ENCODE measurements at regions not wholly inside any gene's neighbourhood (a gene's known extent, or its start where the extent isn't known, plus 50 kb on each side); places are given as distances from the start of the nearest gene placed in this dataset.

DNA sequence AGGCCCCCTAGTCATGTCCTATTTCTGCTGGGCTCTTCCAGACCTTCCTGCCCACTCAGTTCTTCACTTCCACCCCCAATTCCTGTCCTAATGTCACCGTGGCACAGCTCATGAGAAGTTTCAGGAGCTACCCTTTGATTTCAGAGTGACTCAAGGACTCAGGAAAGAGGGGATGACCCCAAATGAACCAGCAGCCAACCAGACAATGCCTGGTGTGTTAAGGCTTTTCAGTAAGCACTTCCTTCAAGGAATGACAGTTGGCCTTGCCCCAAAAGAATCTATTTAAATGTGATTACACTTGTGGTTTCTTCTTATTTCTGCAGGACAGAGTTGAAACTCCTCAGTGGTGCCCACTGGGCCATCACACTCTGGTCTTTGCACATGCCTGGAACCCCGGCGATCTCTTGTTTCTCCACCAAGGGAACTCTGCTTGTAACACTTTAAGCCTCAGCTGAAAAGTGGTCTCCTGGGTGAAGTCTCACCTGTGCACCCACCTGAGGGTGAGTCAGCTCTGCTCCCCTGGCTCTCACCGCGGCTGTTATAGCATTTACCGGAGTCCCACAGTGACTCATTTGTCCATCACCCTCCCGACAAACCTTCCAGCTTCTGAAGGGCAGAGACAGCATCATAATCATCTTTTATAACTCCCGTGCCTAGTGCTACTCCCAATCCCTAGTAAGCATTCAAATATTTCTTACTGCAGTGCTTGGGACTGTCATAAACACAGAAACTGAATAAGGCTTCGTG, 123.0 kb upstream of the SVIL start:
- peak; percentile 73 for DNase-seq (ENCODE audit: low spot score)

DNA sequence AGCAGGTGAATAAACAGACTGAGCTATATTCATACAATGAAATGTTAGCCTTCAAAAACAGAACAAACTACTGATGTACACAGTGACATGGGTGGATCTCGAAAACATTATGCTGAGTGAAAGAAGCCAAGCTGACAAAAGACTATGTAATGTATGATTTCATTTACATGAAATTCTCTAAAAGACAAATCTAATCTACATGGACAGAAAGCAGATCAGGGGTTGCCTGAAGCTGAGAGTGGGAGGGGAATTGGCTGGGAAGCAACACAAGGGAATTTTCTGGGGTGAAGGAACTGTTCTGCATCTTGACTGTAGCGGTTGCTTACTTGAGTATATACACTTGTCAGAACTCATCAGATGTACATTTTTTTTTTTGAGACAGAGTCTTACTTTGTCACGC, 121.7 kb upstream of the SVIL start:
- DNase-seq (ENCODE audit: low spot score): no peak

DNA sequence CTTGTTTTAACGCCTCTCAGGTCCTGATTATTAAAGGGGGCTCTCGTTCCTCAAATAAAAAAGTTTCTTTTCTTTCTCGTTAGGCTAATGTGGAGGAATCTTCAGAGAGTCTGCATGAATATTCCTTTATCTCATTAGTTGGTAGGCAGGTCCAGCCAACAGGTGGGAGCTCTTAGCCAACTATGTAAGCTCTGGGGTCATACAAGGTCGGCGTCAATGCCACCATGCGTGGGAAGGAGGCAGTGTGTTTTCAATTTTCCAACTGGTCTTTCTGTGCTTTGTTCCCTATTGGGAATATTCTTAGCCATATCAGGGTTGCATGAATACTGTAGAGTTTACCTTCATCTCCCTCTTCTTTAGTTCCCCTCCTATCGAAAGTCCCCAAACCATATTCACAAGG, 118.5 kb upstream of the SVIL start:
- DNase-seq (ENCODE audit: low spot score): no peak

DNA sequence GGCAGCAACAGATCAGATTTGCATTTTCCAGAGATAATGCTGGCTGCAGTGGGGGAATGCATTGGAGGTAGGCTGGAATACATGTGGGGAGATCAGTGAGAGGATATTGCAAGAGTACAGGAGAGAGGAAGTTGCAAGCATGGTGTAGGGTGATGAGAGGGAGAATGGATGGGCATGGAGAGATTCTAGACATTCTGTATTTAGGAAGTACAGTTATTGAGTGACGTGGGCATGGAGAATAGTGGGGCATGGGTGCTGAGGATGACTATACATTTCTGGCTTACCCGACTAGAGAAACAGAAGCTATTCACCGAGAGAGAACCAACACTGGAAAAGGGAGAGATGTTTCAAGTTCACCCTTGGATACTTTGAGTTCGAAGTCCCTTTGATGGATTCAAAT, 116.9 kb upstream of the SVIL start:
- DNase-seq (ENCODE audit: low spot score): no peak

DNA sequence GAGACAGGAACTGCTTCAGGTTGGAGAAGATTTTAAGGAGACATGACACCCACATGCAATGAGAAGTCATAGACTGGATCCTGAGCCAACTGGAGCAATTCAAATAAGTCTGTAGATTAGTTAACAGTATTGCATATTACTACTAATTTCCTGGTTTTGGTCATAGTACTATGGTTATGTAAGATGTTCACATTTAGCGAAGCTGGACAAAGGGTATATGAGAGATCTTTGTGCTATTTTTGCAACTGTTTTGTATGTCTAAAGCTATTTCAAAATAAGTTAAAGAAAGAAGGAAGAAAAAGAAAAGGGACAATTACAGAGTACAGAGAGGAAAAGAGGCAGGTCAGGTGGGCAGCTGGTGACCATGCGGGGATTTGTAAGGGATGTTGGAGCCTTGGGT, 116.5 kb upstream of the SVIL start:
- DNase-seq (ENCODE audit: low spot score): no peak

- DNase-seq (ENCODE audit: low spot score): no peak
Measured at GRCh38 chr10:29749150-29749549, 114.4 kb upstream of the SVIL start.

- DNase-seq (ENCODE audit: low spot score): no peak
Measured at GRCh38 chr10:29748109-29748650, 113.4 kb upstream of the SVIL start.

DNA sequence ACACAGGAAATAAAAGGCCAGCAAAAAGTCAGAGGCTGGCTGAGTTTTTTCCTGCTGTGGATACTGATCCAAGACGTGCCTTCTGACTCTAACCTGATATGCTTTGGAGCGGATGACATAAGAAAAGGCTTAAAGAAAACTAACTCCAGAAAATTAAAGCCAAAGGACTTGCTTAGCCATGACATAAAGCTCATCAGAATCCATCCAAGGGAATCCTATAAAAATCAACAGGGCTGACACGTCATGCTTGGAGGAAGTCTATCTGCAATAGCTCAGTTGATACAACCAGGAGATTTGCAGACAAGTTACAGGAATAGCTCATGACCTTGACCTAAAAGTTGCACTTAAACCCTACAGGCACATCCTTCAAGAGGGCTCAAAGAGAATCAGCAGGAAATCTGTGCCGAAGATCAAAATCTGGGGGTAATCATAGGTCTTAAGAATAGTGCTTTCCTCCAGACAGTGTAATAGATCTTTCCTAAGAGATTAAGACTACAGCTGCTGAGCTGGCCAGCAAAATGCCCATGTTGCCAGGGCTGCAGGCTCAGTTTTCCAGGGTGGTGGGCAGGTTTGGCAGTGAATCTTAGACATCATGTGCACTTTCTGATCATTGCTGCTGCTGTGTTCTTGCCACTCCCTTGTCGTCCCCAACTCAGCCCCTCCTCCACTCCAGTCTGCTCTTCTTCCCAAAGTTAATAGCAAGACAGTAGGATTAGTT, 111.5 kb upstream of the SVIL start:
- DNase-seq (ENCODE audit: low spot score): no peak

DNA sequence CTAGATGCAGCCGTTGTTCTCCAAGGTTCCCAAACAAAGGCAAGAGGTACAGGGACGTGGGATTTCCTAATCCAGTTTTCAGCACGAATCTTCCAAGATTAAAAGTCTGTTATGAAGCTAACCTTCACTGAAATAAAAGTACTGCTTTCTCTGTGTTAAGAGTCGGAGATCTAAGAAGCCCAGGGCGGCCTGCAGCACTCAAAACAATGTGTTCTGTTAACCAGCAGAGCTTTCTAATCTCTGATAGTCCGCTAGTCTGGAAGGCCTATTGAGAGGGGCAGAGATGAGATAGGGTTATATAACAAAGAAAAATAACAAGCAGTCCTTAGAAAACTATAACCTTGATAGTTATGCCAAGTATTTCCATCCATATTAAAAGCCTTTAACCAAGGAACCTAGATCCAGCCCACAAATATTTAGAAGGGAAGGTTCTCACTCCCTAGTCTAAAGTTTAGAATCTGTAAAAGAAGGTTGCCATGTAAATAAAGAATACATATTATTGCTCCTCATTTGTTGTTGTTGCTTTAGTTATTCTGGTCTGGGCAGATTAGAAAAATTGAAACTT, 106.3 kb upstream of the SVIL start:
- no peak for DNase-seq (ENCODE audit: low spot score)

GRCh38 chr10:29738341-29738740, 103.6 kb upstream of the SVIL start:
- DNase-seq (ENCODE audit: low spot score): no peak

- DNase-seq (ENCODE audit: low spot score): no peak
Measured at GRCh38 chr10:29737074-29737593, 102.4 kb upstream of the SVIL start.

DNA sequence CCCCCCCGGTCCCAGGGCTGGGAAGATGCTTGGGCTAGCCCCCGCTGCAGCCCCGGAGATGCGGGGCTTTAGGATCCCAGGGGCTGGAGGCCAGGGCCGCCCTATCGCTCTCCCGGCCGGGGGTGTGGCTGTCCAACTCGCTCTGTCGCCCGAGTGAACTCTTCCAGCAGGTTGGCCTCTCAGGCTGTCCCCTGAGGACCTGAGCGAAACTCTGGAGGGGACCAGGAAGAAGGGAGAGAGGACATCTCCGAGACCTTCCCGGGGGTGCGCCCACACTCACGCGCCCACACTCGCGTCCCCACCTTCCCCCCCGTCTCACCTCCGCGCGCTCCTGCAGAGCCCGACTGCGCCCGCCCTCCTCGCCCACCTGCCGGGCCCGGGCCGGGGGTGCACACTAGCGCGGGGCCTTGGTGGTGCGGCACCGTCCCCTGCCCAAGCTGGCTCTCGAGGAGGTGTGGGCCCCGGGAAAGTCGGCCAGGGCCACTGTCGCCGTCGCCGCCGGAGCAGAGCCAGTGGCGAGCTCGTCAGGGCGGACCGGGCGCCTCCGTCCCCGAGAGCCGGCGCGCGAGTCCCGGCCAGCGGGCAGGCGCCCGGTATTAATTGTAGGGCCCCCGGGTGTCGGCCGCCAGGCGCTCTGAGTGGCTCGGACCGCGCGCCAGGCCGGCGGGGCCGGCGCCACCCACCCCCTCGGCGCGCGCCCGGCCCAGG, 101.7 kb upstream of the SVIL start:
- DNase-seq (ENCODE audit: low spot score): peak; percentile 57

- DNase-seq (ENCODE audit: low spot score): peak; percentile 88
Measured at GRCh38 chr10:29735628-29736365, 101.0 kb upstream of the SVIL start.

GRCh38 chr10:29734962-29735627, 100.3 kb upstream of the SVIL start:
- DNase-seq (ENCODE audit: low spot score): peak; percentile 42

DNA sequence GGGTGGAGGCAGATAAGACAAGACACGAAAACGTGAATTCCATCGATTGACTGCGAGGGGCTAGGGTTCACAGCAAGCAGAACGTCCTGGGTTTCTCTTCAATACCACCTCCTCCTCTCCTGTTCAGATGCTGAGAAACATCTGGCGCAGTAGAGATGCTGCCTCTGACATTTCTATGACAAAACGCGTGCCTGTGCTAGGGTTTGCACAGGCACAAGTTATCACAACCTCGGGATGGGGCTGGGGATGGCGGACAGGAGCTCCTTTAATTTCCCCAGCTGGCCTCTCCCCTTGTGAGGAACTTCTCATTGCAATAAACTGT, 99.8 kb upstream of the SVIL start:
- DNase-seq (ENCODE audit: low spot score): no peak

DNA sequence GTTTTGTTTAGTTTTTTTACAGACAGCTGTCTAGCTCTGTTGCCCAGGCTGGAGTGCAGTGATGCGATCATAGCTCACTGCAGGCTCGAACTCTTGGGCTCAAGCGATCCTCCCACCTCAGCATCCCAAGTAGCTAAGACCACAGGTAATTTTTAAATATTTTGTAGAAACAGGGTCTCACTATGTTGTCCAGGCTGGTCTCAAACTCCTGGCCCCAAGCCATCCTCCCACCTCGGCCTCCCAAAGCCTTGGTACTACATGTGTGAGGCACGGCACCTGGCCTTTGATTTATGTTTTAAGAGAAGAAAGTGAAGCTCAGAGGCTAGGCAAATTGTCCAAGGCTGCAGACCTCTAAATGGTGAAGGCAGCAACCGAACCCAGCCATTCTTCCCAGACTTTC, 98.6 kb upstream of the SVIL start:
- DNase-seq (ENCODE audit: low spot score): no peak

- DNase-seq (ENCODE audit: low spot score): no peak
Measured at GRCh38 chr10:29732918-29733317, 98.1 kb upstream of the SVIL start.

- no peak for DNase-seq (ENCODE audit: low spot score)
Measured at GRCh38 chr10:29731760-29732159, 97.0 kb upstream of the SVIL start.

DNA sequence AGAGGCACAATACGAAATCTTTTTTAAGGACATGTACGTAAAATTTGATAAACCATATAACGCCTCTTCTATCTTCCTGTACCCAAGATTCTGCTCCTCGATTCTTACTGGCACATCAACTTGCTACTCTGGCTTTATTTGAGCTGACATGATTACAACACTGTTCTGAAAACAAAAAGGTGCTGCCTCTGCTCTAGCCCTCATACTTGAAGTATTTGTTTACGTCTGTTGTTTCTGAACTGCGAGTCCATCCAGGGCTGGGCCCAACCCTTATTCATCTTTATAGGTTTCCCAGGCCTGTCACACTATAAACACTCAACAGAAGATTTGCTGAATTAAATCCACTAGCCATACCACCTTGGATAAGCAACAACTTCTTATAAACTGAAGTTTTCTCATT, 96.2 kb upstream of the SVIL start:
- no peak for DNase-seq (ENCODE audit: low spot score)

DNA sequence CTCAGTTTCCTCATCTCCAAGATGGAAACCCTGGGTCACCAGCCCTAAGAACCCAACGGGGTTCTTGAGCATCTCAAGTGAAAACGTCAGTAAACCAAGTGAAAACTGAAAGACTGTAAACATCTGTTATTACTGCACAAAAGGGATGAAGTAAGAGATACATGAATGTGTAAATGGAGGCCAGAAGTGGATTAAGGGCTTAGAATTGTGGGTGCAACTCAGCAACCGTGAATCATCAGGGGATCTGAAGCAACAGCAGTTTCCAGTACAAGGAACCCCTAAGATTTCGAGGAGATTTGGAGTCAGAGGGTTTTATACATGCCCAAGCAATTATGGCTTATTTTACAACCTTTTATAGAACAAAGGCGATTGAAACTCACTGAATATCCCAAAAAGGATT, 95.7 kb upstream of the SVIL start:
- DNase-seq (ENCODE audit: low spot score): no peak

DNA sequence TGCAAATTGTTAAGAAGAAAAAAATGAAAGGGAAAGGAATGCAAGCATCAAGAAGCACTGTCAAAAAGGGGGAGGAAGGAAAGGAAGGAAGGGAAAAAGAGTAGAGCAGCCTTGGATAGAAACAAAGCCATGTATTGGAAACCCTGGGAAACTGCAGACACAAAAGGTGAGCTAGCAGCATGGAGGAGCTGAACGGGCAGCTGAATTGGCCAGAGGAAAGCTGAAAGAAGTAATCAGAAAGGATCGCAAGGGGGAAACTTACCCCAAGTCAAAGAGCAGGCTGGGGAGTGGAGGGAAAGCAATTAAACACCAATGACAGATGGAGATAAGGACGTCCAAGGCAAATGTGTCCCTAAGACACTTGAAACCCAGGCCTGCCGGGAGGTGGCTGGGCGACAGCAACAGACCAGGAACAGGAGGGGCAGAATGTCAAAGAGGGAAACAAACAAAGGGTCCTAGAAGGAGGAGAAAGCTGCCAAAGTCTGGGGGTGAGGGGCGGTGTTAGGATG, 93.8 kb upstream of the SVIL start:
- no peak for DNase-seq (ENCODE audit: low spot score)
